Thymus (tissue), 11 donors: ENCODE measurements at regions not wholly inside any gene's neighbourhood (a gene's known extent, or its start where the extent isn't known, plus 50 kb on each side); places are given as distances from the start of the nearest gene placed in this dataset.

ENCODE experiments used
- DNase-seq, 9 donors: peaks; one replicate each; pipeline ENCODE4 v3.0.0-alpha.2; 2013; ENCODE audit warnings: low spot score in 9 of 9, low read depth in 6 of 9, missing footprints in 1 of 9
- H3K27ac ChIP-seq, 2 donors: one replicate each; pipeline ENCODE4 v1.5.1; 2013; ENCODE audit warnings: control low read depth in 1 of 2, low read depth in 1 of 2, low read length in 1 of 2, mild to moderate bottlenecking in 1 of 2, moderate library complexity in 1 of 2
- H3K27me3 ChIP-seq, 2 donors: one replicate each; pipeline ENCODE4 v1.5.1; 2013; ENCODE audit warnings: low read length in 1 of 2; ENCODE audit not compliant: control insufficient read depth in 2 of 2, insufficient read depth in 1 of 2
- H3K36me3 ChIP-seq, 2 donors: one replicate each; pipeline ENCODE4 v1.5.1; 2013; ENCODE audit warnings: low read length in 1 of 2, mild to moderate bottlenecking in 1 of 2, moderate library complexity in 1 of 2; ENCODE audit not compliant: control insufficient read depth in 2 of 2, insufficient read depth in 2 of 2
- H3K4me1 ChIP-seq, 2 donors: one replicate each; pipeline ENCODE4 v1.5.1; 2013; ENCODE audit warnings: low read length in 2 of 2; ENCODE audit not compliant: control insufficient read depth in 2 of 2, insufficient read depth in 2 of 2
- H3K4me3 ChIP-seq, 2 donors: one replicate each; pipeline ENCODE4 v1.5.1; 2013; ENCODE audit warnings: low read length in 2 of 2, control low read depth in 1 of 2, mild to moderate bottlenecking in 1 of 2
- H3K9me3 ChIP-seq, 2 donors: one replicate each; pipeline ENCODE4 v1.5.1; 2013; ENCODE audit warnings: low read length in 1 of 2, mild to moderate bottlenecking in 1 of 2; ENCODE audit not compliant: control insufficient read depth in 2 of 2, insufficient read depth in 1 of 2
- WGBS: extraction: QIAGEN DNeasy Blood & Tissue Kit; methylation state at CpG from one replicate; pipeline ENCODE4 v1.1.7; 2013; 5-methylcytosine and 5-hydroxymethylcytosine counted together
- donor health status: healthy.

- WGBS: 67% methylated on average over 2 of the region's 2 CpGs
Observed at GRCh38 chr9:117800389-117800788, 96.2 kb downstream of the TLR4 start.

GRCh38 chr9:117809751-117810150 is 105.5 kb downstream of the TLR4 start:
- Histone ChIP-seq H3K27me3 (no peaks in the 10 kb centered on the region), H3K27ac (no peak overlapping the region), H3K4me3 (no peak overlapping the region), H3K9me3 (no peaks in the 10 kb centered on the region), H3K4me1 (no peaks in the 10 kb centered on the region), H3K36me3 (no peaks in the 10 kb centered on the region)
- 95% methylated on average over 4 of the region's 4 CpGs for WGBS
- DNase-seq: no peak

More at GRCh38 chr9:117800389-117800788, 96.2 kb downstream of the TLR4 start:
- Histone ChIP-seq H3K27ac (no peak overlapping the region), H3K36me3 (no peaks in the 10 kb centered on the region), H3K27me3 (no peaks in the 10 kb centered on the region), H3K4me3 (no peak overlapping the region), H3K9me3 (no peaks in the 10 kb centered on the region), H3K4me1 (no peaks in the 10 kb centered on the region)
- DNase-seq: no peak

GRCh38 chr9:117815315-117815714 is 111.1 kb downstream of the TLR4 start:
- Histone ChIP-seq H3K4me3 (no peak overlapping the region), H3K36me3 (no peaks in the 10 kb centered on the region), H3K27ac (no peak overlapping the region), H3K27me3 (no peaks in the 10 kb centered on the region), H3K4me1 (no peaks in the 10 kb centered on the region), H3K9me3 (no peaks in the 10 kb centered on the region)
- no peak for DNase-seq
- WGBS: 70% methylated on average over 5 of the region's 5 CpGs

GRCh38 chr9:117815948-117816347 is 111.7 kb downstream of the TLR4 start:
- Histone ChIP-seq H3K4me1 (no peaks in the 10 kb centered on the region), H3K36me3 (no peaks in the 10 kb centered on the region)
- WGBS: 84% methylated on average over 3 of the region's 3 CpGs

GRCh38 chr9:117821954-117822353 is 117.8 kb downstream of the TLR4 start:
- H3K4me3 ChIP-seq: no peak overlapping the region
- H3K9me3 ChIP-seq: no peaks in the 10 kb centered on the region
- 96% methylated on average over 2 of the region's 2 CpGs for WGBS
- peaks cover 3 to 6% of the 10 kb centered on the region in 2 donors for H3K4me1 ChIP-seq
- no peak overlapping the region for H3K27ac ChIP-seq
- H3K36me3 ChIP-seq: no peaks in the 10 kb centered on the region
- DNase-seq: no peak
- peaks cover 0 to 4% of the 10 kb centered on the region in 2 donors for H3K27me3 ChIP-seq

More at GRCh38 chr9:117815948-117816347, 111.7 kb downstream of the TLR4 start:
- no peaks in the 10 kb centered on the region for H3K9me3 ChIP-seq
- no peak for DNase-seq
- no peaks in the 10 kb centered on the region for H3K27me3 ChIP-seq
- H3K4me3 ChIP-seq: no peak overlapping the region
- no peak overlapping the region for H3K27ac ChIP-seq

- Histone ChIP-seq H3K9me3 (no peaks in the 10 kb centered on the region), H3K27me3 (peaks cover 0 to 11% of the 10 kb centered on the region in 2 donors), H3K27ac (no peak overlapping the region), H3K36me3 (no peaks in the 10 kb centered on the region), H3K4me3 (no peak overlapping the region), H3K4me1 (peaks cover 3 to 6% of the 10 kb centered on the region in 2 donors)
- DNase-seq: no peak
Observed at GRCh38 chr9:117823576-117823975, 119.4 kb downstream of the TLR4 start.

- H3K27ac ChIP-seq: no peak overlapping the region
- no peaks in the 10 kb centered on the region for H3K9me3 ChIP-seq
- H3K27me3 ChIP-seq: peaks cover 0 to 14% of the 10 kb centered on the region in 2 donors
- peak in 8 of 9 donors; percentile 11 to 68 (median 50) for DNase-seq
- H3K36me3 ChIP-seq: no peaks in the 10 kb centered on the region
- H3K4me1 ChIP-seq: peaks cover 3 to 6% of the 10 kb centered on the region in 2 donors
- H3K4me3 ChIP-seq: no peak overlapping the region
- WGBS: 11% methylated on average over 4 of the region's 4 CpGs
Observed at GRCh38 chr9:117825609-117826347, 121.6 kb downstream of the TLR4 start.

- H3K9me3 ChIP-seq: no peaks in the 10 kb centered on the region
- H3K27ac ChIP-seq: no peak overlapping the region
- H3K4me3 ChIP-seq: no peak overlapping the region
- no peak for DNase-seq
- peaks cover 0 to 14% of the 10 kb centered on the region in 2 donors for H3K27me3 ChIP-seq
- WGBS: 24% methylated on average over 3 of the region's 3 CpGs
- peaks cover 3 to 6% of the 10 kb centered on the region in 2 donors for H3K4me1 ChIP-seq
- no peaks in the 10 kb centered on the region for H3K36me3 ChIP-seq
Observed at GRCh38 chr9:117826837-117827236, 122.6 kb downstream of the TLR4 start.

GRCh38 chr9:117827456-117827855 is 123.3 kb downstream of the TLR4 start:
- H3K27me3 ChIP-seq: peaks cover 0 to 14% of the 10 kb centered on the region in 2 donors
- H3K9me3 ChIP-seq: no peaks in the 10 kb centered on the region
- 97% methylated on average over 7 of the region's 7 CpGs for WGBS
- H3K36me3 ChIP-seq: no peaks in the 10 kb centered on the region
- H3K4me1 ChIP-seq: peaks cover 3 to 6% of the 10 kb centered on the region in 2 donors
- H3K4me3 ChIP-seq: no peak overlapping the region
- no peak overlapping the region for H3K27ac ChIP-seq
- no peak for DNase-seq
